HEK293 (cell line): ENCODE measurements at regions not wholly inside any gene's neighbourhood (a gene's known extent, or its start where the extent isn't known, plus 50 kb on each side); places are given as distances from the start of the nearest gene placed in this dataset.

Experiments
- CTCF ChIA-PET: fragments of 350-600 bp; formaldehyde crosslinking; extraction: SDS; loops from one replicate; lab custom pipeline; 2021; ENCODE audit warnings: antibody characterized with exemption; lab: Yijun Ruan, JAX
- POLR2A ChIA-PET: fragments of 300-600 bp; formaldehyde crosslinking; extraction: SDS; loops from one replicate; lab custom pipeline; 2020; ENCODE audit warnings: antibody characterized with exemption, inconsistent platforms; lab: Yijun Ruan, JAX
- H3K27ac ChIP-seq: fragments of 200-500 bp; sonication (Bioruptor generic); 2 replicates; pipeline ENCODE4 v1.5.1; 2014; ENCODE audit warnings: low read depth, low read length, control low read depth, inconsistent platforms; ENCODE audit errors: extremely low read depth
- H3K36me3 ChIP-seq, 2 experiments: fragments of 200-500 bp in 1 of 2; sonication (Bioruptor generic) in 1 of 2; 1 replicate in 1 of 2; 2 replicates in 1 of 2; pipeline ENCODE4 v1.5.1; 2014 to 2017; ENCODE audit warnings: inconsistent platforms in 2 of 2, low read length in 2 of 2; ENCODE audit not compliant: control insufficient read depth in 2 of 2, insufficient read depth in 1 of 2
- H3K4me1 ChIP-seq: fragments of 200-500 bp; sonication (Bioruptor generic); 2 replicates; pipeline ENCODE4 v1.5.1; 2014; ENCODE audit warnings: mild to moderate bottlenecking, low read length, inconsistent platforms; ENCODE audit not compliant: control insufficient read depth, insufficient read depth
- H3K4me3 ChIP-seq: 2 replicates; pipeline ENCODE4 v1.5.1; 2011; ENCODE audit warnings: low read depth, mild to moderate bottlenecking, control low read depth, low read length, moderate library complexity
- H3K9me3 ChIP-seq: fragments of 200-500 bp; sonication (Bioruptor generic); 2 replicates; pipeline ENCODE4 v1.5.1; 2014; ENCODE audit warnings: low read depth, low read length, inconsistent platforms; ENCODE audit not compliant: control insufficient read depth, insufficient read depth
- BCL11B ChIP-seq: fragments of 450-650 bp; formaldehyde crosslinking; IDR thresholded peaks from 2 replicates; pipeline ENCODE4 v1.5.1; 2016; ENCODE audit warnings: low read depth, missing biosample characterization, missing genetic modification characterization
- EGR2 ChIP-seq: fragments of 450-650 bp; formaldehyde crosslinking; IDR thresholded peaks from 2 replicates; pipeline ENCODE4 v1.5.1; 2016; ENCODE audit warnings: low read depth, missing biosample characterization, missing genetic modification characterization
- INSM2 ChIP-seq: fragments of 450-650 bp; formaldehyde crosslinking; IDR thresholded peaks from 2 replicates; pipeline ENCODE4 v1.5.1; 2016; ENCODE audit warnings: missing biosample characterization, missing genetic modification characterization
- OVOL3 ChIP-seq: fragments of 450-650 bp; formaldehyde crosslinking; IDR thresholded peaks from 2 replicates; pipeline ENCODE4 v1.5.1; 2016; ENCODE audit warnings: missing biosample characterization, missing genetic modification characterization
- PRDM6 ChIP-seq: fragments of 450-650 bp; formaldehyde crosslinking; IDR thresholded peaks from 2 replicates; pipeline ENCODE4 v1.5.1; 2017; ENCODE audit warnings: missing biosample characterization, missing genetic modification characterization
- SP2 ChIP-seq: fragments of 450-650 bp; formaldehyde crosslinking; IDR thresholded peaks from 2 replicates; pipeline ENCODE4 v1.5.1; 2016; ENCODE audit warnings: missing biosample characterization, missing genetic modification characterization
- ZBTB17 ChIP-seq: fragments of 450-650 bp; formaldehyde crosslinking; IDR thresholded peaks from 2 replicates; pipeline ENCODE4 v1.5.1; 2016; ENCODE audit warnings: missing biosample characterization, missing genetic modification characterization
- ZFHX2 ChIP-seq: fragments of 450-650 bp; formaldehyde crosslinking; conservative IDR thresholded peaks from 2 replicates; pipeline ENCODE4 v1.5.1; 2016; ENCODE audit warnings: missing biosample characterization, missing genetic modification characterization
- ZFP41 ChIP-seq: fragments of 450-650 bp; formaldehyde crosslinking; IDR thresholded peaks from 2 replicates; pipeline ENCODE4 v1.5.1; 2016; ENCODE audit warnings: missing biosample characterization, missing genetic modification characterization, borderline replicate concordance
- ZNF121 ChIP-seq: fragments of 450-650 bp; formaldehyde crosslinking; IDR thresholded peaks from 2 replicates; pipeline ENCODE4 v1.5.1; 2016; ENCODE audit warnings: missing biosample characterization, missing genetic modification characterization
- ZNF184 ChIP-seq: fragments of 450-650 bp; IDR thresholded peaks from 2 replicates; pipeline ENCODE4 v1.5.1; 2018; ENCODE audit warnings: missing biosample characterization, mild to moderate bottlenecking, missing genetic modification characterization
- ZNF24 ChIP-seq: fragments of 450-650 bp; formaldehyde crosslinking; IDR thresholded peaks from 2 replicates; pipeline ENCODE4 v1.5.1; 2016; ENCODE audit warnings: missing biosample characterization, missing genetic modification characterization
- ZNF302 ChIP-seq: fragments of 450-650 bp; formaldehyde crosslinking; IDR thresholded peaks from 2 replicates; pipeline ENCODE4 v1.5.1; 2016; ENCODE audit warnings: missing biosample characterization, missing genetic modification characterization, low read depth
- ZNF362 ChIP-seq: fragments of 450-650 bp; formaldehyde crosslinking; IDR thresholded peaks from 2 replicates; pipeline ENCODE4 v1.5.1; 2016; ENCODE audit warnings: missing biosample characterization, missing genetic modification characterization
- ZNF391 ChIP-seq: fragments of 450-650 bp; formaldehyde crosslinking; IDR thresholded peaks from 2 replicates; pipeline ENCODE4 v1.5.1; 2016; ENCODE audit warnings: low read depth, missing biosample characterization, missing genetic modification characterization, borderline replicate concordance
- ZNF521 ChIP-seq: fragments of 450-650 bp; formaldehyde crosslinking; IDR thresholded peaks from 2 replicates; pipeline ENCODE4 v1.5.1; 2017; ENCODE audit warnings: missing biosample characterization, mild to moderate bottlenecking, missing genetic modification characterization
- ZNF544 ChIP-seq: fragments of 450-650 bp; formaldehyde crosslinking; IDR thresholded peaks from 2 replicates; pipeline ENCODE4 v1.5.0; 2017; ENCODE audit warnings: missing biosample characterization, missing genetic modification characterization
- ZNF585B ChIP-seq: fragments of 450-650 bp; formaldehyde crosslinking; IDR thresholded peaks from 2 replicates; pipeline ENCODE4 v1.5.1; 2016; ENCODE audit warnings: missing biosample characterization, missing genetic modification characterization
- ZNF623 ChIP-seq: fragments of 450-650 bp; formaldehyde crosslinking; IDR thresholded peaks from 2 replicates; pipeline ENCODE4 v1.5.1; 2016; ENCODE audit warnings: missing biosample characterization, missing genetic modification characterization
- ZNF777 ChIP-seq: fragments of 450-650 bp; formaldehyde crosslinking; IDR thresholded peaks from 2 replicates; pipeline ENCODE4 v1.5.1; 2017; ENCODE audit warnings: missing biosample characterization, missing genetic modification characterization, borderline replicate concordance
- ZSCAN16 ChIP-seq: fragments of 450-650 bp; formaldehyde crosslinking; IDR thresholded peaks from 2 replicates; pipeline ENCODE4 v1.5.1; 2016; ENCODE audit warnings: missing biosample characterization, missing genetic modification characterization
- TF ChIP-seq, protein P1 (sequence below): fragments of 450-650 bp; formaldehyde crosslinking; IDR thresholded peaks from 2 replicates; pipeline ENCODE4 v1.5.1; 2016; ENCODE audit warnings: missing biosample characterization, missing genetic modification characterization
- TF ChIP-seq, protein P2 (sequence below): fragments of 450-650 bp; formaldehyde crosslinking; IDR thresholded peaks from 2 replicates; pipeline ENCODE4 v1.5.1; 2017; ENCODE audit warnings: missing biosample characterization, missing genetic modification characterization

DNA sequence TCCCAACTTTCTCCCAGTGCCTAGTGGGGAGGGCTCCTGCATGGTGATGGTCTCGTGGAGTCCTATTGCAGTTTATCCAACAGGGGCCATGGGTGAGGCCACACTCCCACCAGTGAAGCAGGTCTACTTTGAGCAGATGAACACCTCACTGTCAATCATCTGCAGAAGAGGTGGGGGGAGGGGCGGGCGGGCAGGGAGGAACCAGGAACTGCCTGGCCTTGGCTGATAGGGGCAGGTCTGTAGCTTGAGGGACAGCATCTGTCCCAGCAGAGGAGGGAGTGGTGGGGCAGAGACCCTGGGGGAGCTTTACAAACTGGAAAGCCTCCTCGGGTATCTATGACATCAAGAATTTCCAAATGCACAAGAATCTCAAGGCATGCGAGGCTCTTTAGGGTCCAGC is 58.7 kb upstream of the ZNF423 start (continued):
- TF ChIP-seq PRDM6 (no peak), ZNF623 (tag by site-specific recombination) (no peak), INSM2 (tag by site-specific recombination) (no peak), ZFHX2 (tag by site-specific recombination) (no peak), ZNF544 (tag by site-specific recombination) (no peak)
- TF ChIP-seq, protein P1, sequence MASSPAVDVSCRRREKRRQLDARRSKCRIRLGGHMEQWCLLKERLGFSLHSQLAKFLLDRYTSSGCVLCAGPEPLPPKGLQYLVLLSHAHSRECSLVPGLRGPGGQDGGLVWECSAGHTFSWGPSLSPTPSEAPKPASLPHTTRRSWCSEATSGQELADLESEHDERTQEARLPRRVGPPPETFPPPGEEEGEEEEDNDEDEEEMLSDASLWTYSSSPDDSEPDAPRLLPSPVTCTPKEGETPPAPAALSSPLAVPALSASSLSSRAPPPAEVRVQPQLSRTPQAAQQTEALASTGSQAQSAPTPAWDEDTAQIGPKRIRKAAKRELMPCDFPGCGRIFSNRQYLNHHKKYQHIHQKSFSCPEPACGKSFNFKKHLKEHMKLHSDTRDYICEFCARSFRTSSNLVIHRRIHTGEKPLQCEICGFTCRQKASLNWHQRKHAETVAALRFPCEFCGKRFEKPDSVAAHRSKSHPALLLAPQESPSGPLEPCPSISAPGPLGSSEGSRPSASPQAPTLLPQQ (tag by site-specific recombination), result no peak
- TF ChIP-seq, all 188 proteins: peak for 0

DNA sequence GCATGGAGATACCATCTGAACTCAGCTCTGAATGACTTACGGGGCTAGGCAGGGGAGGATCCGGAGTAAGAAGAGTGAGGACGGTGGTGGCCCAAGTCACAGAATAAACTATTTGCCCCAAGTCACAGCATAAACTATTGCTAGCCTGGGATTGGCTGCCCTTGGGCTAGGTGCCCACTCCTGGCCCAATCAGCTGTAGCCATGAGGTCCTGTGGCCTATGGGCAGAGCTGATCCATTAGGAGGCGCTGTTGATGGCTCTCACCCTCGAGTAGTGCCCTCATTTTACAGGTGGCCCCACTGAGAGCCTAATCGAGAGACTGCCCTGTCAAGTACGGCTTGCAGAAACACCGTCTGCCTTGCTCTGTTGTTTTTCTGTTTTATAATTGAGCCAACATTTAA is 62.3 kb upstream of the ZNF423 start:
- ChIA-PET CTCF (interaction anchor here (0.7 to 2.3 kb wide), 5 partner anchors 10 to 977 kb away, joined by 3 to 8 read pairs (median 3); no protein-coding TSS in a partner anchor), POLR2A (no interaction called here)
- H3K4me1 ChIP-seq, result no peaks in the 10 kb centered on the region

More for the DNA sequence above, 62.3 kb upstream of the ZNF423 start:
- Histone ChIP-seq H3K36me3 (no peaks in the 10 kb centered on the region), H3K9me3 (no peaks in the 10 kb centered on the region), H3K27ac (no peak overlapping the region), H3K4me3 (no peak overlapping the region)
- TF ChIP-seq PRDM6, result no peak
- TF ChIP-seq ZFP41 (tag by site-specific recombination), result no peak
- no peak for TF ChIP-seq ZBTB17 (tag by site-specific recombination)
- no peak for TF ChIP-seq ZNF521
- no peak for TF ChIP-seq ZNF362
- TF ChIP-seq ZNF302, result no peak
- TF ChIP-seq ZNF585B (tag by site-specific recombination), result no peak
- no peak for TF ChIP-seq ZSCAN16 (tag by site-specific recombination)
- no peak for TF ChIP-seq ZNF391 (tag by site-specific recombination)
- no peak for TF ChIP-seq BCL11B (tag by site-specific recombination)
- no peak for TF ChIP-seq ZNF544 (tag by site-specific recombination)
- TF ChIP-seq ZNF777 (tag by site-specific recombination), result no peak
- TF ChIP-seq EGR2 (tag by site-specific recombination), result no peak
- TF ChIP-seq ZNF184 (tag by site-specific recombination), result no peak
- TF ChIP-seq OVOL3 (tag by site-specific recombination), result no peak
- TF ChIP-seq, protein P2, sequence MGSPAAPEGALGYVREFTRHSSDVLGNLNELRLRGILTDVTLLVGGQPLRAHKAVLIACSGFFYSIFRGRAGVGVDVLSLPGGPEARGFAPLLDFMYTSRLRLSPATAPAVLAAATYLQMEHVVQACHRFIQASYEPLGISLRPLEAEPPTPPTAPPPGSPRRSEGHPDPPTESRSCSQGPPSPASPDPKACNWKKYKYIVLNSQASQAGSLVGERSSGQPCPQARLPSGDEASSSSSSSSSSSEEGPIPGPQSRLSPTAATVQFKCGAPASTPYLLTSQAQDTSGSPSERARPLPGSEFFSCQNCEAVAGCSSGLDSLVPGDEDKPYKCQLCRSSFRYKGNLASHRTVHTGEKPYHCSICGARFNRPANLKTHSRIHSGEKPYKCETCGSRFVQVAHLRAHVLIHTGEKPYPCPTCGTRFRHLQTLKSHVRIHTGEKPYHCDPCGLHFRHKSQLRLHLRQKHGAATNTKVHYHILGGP, result no peak
- no peak for TF ChIP-seq ZNF24
- TF ChIP-seq ZNF121 (tag by site-specific recombination), result no peak
- no peak for TF ChIP-seq SP2 (tag by site-specific recombination)
